GM19240 (cell line): ENCODE measurements at regions not wholly inside any gene's neighbourhood (a gene's known extent, or its start where the extent isn't known, plus 50 kb on each side); places are given as distances from the start of the nearest gene placed in this dataset.

Experiments
- DNase-seq: peaks from one replicate; pipeline ENCODE4 v3.0.0; 2011; ENCODE audit warnings: low spot score; ENCODE audit not compliant: insufficient read length

DNA sequence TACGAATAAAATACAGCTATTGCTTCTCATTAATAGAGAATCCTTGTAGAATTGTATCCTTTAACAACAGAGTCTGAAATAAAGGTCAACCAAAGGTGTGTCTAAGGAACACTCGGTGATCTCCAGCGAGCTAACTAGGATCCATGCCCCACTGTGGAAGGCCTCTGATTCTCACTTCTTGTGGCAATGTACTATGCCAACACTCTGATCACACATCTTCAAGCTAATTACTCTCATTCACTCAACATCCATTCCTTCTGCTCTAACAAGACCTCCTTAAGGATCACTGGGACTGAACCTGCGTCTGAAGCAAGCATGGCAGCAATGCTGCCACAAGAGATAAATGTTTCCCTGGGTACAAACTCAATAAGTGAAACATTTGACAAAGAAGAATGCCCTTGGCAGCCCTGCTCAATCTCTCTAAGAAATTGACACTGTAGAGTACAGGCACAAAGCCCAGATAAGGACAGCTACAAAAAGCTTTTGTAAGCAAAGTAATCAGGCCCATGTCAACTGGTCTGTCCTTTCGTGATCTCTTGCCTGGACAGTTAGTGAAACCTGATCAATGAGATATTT is 74.6 kb upstream of the PARD3B start:
- DNase-seq, result no peak

DNA sequence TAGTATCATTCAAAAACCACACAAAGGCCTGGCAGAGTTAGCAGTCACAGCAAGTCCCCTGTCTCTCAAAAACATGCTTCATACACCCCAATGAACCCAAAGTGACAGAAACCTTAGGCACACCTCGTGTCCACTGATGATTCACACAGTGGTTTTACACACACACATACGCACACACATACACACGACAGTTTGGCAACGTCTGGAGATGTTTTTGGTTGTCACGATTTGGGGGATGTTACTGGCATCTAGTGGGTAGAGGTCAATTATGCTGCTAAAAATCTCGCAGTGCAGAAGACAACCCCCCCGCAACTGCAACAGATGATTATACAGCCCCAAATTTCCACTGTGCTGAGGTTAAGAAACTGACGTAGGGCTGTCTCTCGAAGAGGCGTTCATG is 72.9 kb upstream of the PARD3B start:
- no peak for DNase-seq

DNA sequence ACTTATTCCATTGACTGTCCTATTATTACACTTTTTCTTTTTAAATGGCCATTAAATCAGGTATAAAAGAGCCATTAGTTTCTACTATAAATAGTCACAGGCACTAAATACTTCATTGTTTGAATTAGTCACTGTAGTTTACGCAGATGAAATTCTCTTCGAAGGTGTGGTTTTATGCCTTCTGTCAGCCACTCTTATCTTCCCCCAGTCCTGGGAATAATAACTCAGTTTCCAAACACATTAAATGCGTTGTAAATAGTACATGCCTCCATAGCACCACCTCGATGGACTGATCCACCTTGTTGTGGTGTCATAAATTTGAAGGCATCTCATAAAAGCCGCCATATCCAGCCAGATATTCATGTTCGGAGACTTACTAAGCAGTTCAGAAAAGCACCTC is 72.1 kb upstream of the PARD3B start:
- no peak for DNase-seq

DNA sequence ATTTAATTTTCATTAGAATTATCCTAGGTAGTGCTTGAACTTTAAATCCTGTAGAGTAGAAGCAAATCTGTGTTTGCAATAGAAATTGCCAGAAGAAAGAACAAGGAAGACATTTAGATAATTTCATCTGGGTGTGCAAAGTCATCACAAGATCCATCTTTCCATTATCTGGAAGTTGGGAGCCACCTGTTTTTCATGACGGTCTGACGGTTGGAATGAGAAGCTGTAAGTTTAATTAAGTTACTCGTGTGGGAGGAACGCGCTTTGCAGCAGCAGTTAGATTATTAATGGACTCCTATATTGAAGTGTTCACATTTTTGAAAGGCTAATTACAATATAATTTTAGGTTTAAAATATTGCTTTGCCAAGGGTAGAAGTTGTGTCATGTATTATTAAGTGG is 69.9 kb upstream of the PARD3B start:
- no peak for DNase-seq

DNA sequence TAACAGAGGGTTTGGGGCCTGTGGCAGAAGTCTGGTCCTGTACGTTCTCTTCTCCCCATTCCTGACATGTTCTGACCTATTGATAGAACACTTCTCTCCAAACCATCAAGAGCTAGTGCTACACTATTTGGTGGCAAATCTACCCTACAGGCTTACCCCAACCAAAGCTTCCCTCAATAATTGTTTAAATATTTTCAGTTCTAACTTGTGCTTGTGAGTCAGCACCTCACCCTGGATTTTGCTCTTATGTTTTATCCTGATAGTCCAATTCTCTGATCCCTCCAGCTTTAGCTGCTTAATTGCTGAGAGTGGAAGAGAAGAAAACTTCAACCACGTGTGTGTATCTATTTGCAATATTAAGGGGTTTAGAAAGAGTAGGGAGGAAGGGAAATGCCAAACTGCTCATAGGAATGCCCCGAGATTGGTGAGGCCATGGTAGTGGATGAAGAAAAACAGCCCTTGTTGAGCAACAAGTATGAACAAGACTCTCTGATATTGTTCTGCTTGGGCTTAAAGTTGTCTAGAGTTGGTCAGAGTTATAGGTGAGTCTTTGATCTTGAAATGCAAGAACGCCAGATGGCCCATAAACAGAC is 67.8 kb upstream of the PARD3B start:
- DNase-seq, result no peak

DNA sequence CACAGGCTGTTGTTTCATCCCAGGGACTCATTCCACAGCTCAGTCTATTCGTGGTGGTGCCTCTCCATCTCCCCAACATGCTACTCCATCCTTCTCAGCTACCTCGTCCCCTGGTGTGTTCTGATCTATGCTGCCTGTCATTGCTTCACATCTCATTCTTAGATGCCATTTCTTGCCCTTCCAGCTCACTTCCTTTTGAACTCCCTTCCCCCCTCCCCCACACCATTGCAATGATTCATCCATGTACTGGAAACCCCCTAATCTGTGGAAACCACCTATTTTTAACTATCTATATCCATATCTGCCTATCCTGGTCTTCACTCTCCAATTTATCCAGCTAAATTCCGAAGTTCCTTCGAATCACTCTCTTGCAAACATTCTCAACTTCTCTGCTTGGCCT is 65.7 kb upstream of the PARD3B start:
- DNase-seq, result no peak

DNA sequence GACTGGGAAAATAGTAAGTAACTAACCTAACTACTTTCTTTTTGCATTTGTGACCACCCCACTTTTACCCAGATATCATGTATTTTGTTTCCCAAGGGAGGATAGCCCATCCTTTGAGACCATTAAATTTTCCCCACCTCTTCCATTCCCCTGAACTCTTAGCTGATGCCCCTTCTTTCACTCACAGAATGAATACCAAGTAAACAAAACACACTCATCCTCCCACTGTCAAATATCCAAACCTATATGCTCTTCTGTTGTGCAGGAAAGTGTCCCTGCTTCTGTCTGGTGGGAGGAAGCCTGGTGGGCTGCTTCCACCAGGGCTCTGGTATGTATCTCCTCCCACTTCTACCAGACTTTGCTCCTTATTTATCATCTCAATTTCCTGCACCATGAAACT is 64.6 kb upstream of the PARD3B start:
- DNase-seq, result no peak

DNA sequence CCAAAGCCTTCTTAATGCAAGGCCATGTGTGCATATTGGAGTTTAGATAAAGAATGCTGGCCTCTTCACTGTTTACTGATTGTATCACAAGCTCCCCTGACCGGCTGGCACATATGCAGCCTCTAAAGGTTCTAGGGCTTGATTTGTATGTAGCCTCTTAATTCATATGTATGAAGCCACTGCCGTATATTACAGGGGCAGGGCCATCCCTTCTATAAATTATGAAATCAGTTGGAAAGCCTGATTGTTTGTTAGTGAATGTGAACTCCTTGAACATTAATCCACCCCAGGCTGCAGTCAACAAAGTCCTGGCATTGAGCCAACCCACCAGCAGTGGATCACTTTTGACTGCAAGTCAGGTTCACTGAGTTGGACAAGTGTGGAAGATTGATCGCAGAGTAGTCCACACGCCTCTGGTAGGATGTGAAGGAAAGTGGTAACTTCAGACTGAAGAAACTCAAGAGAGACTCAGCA is 61.6 kb upstream of the PARD3B start:
- no peak for DNase-seq

DNA sequence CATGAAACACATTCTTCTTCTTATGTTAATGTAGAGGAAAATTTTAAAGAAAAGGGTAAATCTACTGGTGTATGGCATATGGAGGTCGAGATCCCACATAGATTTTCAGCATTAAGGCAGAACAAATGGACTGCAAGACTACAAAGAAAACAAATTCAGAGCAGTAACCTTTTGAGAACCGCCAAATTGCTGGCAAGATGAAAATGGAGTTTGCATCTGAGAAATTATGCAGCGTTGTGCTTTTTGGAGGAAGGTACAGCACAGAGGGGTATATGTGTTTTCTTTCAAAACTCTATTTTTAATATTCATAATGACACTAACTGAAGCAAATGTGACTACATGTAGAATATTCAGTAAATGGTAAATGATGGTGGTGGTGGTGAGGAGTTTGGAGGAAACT is 59.0 kb upstream of the PARD3B start:
- no peak for DNase-seq

DNA sequence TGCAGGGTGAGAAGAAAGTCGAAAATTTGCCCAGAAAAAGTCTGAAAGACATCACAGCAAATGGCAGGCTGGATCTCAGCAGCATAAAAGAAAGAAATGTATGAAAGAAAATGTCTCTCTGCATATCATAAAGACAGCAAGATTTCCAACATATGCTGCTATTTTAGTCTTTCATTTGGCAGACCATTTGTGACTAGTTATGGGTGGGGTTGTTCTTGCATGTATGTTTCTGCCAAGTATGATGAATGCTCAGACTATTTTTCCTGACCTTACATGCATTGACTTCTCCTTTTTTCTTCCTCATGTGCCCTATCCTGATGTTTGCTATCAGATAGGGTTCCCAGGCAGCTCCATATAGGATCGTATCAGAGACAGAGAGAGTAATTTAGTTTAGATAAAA is 58.5 kb upstream of the PARD3B start:
- DNase-seq, result no peak

DNA sequence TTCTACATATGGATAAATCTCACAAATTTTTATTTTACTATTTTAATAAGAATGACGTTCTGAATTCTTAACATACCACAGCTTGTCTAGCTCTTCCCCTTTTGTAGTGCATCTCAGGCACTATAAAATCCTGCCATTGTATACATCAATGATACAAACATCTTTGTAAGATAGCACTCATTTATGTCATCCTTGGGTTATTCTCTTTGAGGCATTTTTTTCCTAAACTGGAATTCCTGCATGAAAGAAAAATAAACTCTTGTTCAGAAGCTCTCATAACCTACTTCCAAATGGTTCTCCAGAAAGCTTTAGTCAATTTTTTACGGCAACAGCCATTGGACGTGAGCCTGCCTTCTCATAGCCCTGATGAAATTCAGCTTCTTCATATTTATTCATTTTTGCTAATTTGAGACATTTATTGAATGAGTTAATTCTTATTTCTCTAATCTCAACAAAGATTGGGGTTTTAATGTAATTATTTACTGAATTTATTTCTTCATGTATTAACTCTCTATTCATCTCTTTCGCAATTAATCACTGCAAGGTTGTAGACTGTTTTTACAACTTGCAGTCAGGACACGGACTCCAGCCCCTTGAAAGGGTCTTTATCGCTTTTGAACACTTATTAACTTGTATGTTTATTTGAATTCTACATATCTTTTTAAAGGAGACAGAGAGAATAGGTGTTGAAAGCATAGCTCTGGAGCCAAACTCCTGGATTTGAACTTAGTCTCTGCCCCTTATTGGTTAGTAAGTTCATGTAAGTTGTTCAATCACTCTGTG is 57.6 kb upstream of the PARD3B start:
- no peak for DNase-seq

DNA sequence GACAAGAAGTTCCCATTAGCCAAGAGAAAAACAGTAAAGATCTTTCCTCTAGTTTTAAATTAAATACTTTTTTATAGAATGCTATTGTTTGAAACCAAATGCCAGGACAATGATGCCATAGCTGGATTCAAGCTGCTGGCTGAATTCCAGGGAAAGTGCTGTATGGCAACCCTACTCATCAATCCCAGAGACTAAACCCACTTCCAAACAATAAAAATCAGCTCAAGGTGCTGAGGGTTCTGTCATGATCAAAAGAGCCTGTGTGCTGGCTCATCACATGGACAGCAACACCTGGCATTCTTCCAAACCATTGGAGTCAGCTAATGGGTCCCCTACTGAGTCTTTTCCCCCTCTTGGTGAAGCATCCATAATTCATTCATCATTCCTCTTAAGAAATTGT is 53.7 kb upstream of the PARD3B start:
- DNase-seq, result no peak

DNA sequence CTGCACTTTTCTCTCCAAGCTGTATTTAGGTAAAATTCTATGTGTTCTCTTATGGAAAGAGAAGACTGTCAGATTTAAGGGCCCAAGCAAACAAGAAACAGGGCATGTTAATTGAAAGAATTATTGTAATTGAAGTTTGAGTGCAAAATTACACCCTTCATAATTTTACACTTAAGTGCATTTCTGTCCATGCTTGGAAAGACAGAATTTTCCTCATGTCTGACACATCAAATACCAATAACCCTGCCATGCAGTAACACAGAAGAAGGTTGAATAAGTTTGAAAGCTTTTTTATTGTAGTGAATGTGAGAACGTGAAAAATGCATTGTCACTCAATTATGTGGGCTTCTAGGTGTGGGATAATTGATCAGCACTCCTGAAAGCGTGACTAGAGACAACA is 52.9 kb upstream of the PARD3B start:
- no peak for DNase-seq

DNA sequence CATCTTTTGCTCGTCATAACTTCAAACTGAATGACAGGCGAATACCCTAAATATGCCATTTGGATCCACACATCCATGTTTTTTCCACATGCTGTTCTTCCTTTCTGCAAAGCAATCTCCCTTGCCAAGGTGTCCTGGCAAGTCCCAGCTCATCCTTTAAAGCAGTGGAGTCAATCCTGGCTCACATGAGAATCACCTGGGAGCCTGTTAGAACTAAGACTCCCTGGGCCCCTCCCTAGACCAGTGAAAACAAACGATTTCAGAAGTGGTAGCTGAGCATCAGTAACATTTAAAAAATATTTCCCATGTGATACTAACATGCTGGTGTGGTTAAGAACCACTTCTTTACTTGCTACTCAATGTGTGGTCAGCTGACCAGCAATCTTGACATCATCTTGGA is 50.6 kb upstream of the PARD3B start:
- DNase-seq, result no peak

DNA sequence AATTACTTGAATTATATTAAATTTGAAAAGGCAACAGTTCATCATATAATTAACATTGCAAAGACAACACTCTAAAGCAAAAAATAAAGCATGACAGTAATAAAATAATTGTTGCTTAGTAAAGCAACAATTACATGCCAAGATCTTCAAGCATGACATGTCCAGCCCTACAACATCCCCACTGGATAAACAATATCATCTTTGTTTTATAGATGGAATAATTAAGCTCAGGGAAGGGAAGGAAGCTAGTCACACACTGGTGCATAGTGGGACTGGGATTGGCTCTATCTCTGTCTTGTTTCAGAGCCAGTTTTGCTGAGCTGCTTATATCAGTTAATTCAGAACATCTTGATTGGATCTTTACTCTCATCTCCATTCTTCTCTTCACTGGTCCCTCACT is 49.9 kb upstream of the PARD3B start:
- DNase-seq, result no peak
